GM12875 (cell line): ENCODE measurements at regions not wholly inside any gene's neighbourhood (a gene's known extent, or its start where the extent isn't known, plus 50 kb on each side); places are given as distances from the start of the nearest gene placed in this dataset.

ENCODE experiments used
- H3K4me3 ChIP-seq: one replicate; pipeline ENCODE4 v1.5.1; 2011; ENCODE audit warnings: low read depth, low read length, control low read depth
- CTCF ChIP-seq: IDR thresholded peaks from 2 replicates; pipeline ENCODE4 v1.5.1; 2011; ENCODE audit warnings: low read depth, mild to moderate bottlenecking, control low read depth, inconsistent platforms, low read length, moderate library complexity, borderline replicate concordance; ENCODE audit not compliant: insufficient read depth

GRCh38 chr5:42974536-42974935 is 65.6 kb downstream of the ANXA2R start:
- no peak overlapping the region for H3K4me3 ChIP-seq
- no peak for TF ChIP-seq CTCF

DNA sequence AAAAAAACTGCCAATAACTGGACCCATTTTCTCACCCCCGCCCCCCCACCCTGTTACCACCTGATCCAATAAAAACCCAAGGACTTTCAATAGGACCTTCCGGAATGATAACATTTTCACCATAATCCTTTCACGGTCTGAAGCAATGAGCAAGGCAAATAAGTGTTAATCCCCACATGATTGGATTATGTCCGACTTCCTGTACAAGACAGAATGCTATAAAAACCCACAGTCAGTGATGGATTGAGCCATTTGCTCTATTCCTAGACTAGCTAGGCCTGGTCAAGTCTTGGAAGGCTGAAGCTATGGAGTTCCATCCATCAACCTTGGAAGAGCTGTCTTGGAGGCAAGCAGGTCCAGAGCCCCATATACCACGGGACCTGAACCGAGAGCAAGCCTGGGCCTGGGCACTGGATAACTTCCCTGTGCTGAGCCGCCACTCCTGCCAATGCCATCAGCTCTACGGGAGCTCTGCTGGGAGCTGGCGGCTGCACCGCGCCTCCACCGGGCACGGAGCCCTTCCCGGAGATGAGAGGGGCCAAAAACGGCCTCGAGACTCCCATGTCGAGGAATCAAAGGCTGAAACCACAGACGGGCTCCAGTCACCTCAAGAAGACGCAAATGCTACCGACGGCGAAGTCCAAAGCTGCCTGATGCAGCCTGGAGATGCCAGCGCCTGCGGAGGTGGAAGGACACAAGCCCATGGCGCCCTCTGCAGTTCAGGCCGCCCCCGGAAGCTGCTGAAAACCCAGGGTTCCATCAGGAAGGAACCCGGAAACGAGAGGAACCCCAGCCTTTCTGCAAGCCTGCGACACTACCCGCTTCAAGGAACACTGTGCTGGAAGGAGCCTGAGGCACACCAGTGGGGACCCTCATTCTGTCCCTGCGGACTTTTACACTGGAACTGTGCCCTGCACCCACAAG is 69.2 kb downstream of the ANXA2R start:
- no peak for TF ChIP-seq CTCF
- no peak overlapping the region for H3K4me3 ChIP-seq

DNA sequence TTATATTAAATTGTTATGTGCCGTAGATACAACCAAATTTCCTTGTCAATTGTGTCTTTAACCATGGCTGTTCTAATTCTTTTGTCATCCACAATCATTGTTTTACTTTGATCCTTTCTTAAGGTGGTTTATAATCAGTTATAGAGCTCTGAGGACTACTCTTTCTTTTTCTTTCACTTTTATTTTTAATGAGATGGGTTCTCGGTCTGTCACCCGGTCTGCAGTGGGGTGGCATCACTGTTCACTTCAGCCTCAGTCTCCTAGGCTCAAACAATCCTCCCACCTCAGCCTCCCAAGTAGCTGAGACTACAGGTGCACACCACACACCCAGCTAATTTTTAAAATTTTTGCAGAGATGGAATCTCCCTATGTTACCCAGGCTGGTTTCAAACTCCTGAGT is 74.2 kb downstream of the ANXA2R start:
- TF ChIP-seq CTCF, result no peak
- no peak overlapping the region for H3K4me3 ChIP-seq

GRCh38 chr5:42963412-42963811 is 76.7 kb downstream of the ANXA2R start:
- TF ChIP-seq CTCF, result no peak
- H3K4me3 ChIP-seq, result no peak overlapping the region

GRCh38 chr5:42962124-42962523 is 78.0 kb downstream of the ANXA2R start:
- H3K4me3 ChIP-seq, result no peak overlapping the region
- no peak for TF ChIP-seq CTCF

- no peak overlapping the region for H3K4me3 ChIP-seq
- no peak for TF ChIP-seq CTCF
Measured at GRCh38 chr5:42960506-42960905, 79.6 kb downstream of the ANXA2R start.

- TF ChIP-seq CTCF, result no peak
- H3K4me3 ChIP-seq, result no peak overlapping the region
Measured at GRCh38 chr5:42956551-42956950, 83.6 kb downstream of the ANXA2R start.
